ENCODE measurements at regions not wholly inside any gene's neighbourhood (a gene's known extent, or its start where the extent isn't known, plus 50 kb on each side); places are given as distances from the start of the nearest gene placed in this dataset.

DNA sequence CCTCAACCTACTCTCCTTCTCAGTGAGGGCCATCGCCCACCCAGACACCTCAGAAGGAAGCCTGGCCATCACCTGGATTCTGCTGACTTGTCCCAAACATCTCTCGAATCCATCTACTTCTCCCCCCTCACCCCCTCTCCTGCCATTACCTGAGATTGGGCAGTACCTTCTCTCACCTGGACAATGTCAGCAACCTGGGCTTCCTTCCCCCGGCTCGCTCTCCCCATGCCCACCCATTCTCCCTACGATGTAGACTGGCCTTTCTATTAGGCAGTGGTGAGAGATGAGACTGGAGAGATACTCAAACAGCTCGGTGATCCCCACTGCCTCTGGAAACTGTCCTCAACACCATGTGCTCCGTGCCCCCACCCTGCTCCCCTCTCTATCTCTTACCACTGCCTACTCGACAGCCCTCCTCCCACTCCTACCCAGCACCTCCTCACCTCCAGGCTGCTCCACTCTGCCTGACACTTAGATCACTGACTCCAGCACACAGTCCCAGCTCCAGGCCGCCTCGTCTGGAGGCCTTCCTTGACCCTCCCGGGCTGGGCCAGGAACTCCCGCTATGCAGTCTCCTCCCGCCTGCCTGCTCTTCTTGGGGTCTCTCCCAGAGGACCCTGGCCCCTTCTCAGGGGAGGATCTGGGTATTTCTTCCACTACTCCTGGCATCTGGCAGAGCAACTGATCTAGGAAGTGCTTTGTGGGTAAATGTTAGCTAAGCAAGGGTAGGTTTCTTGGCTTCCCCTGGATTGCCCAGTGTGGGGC lies 235.8 kb upstream of the NLRP1 start:
- no peak for DNase-seq (ENCODE audit: low read depth, low spot score)

DNA sequence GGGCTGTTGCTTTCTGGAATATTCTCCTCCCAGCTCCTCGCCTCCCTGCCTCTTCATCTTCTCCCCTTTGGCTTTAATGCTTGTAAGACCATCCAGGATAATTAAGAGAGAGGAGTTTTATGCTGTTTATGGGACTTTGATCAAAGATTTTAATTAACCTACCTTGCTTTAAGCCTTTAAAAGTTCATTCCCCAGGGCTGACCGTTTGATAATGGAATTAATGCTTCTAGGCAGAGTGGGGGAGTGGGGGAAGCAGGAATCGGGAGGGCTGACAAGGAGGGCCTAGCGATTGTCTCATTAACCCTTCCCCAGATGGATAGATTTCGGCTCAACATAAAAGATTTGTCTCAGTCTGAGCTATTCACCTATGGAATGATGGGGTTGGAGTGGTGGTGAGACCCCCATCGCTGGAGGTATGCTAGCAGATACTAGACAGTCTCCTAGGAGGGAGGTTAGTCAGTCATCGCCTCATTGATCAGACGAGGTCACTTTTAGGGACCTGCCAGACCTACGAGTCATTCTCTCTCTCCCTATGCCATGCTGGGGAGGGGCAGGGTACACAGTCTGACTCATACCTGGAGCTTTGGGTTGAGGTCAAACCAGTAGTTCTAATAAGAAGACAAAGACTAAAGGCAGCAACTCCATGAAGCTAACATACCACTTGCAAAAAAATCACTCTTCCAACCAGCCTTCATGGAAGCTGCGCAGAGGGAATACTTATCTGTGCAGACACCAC lies 236.6 kb upstream of the NLRP1 start:
- peak; percentile 16 for DNase-seq (ENCODE audit: low read depth, low spot score)

DNA sequence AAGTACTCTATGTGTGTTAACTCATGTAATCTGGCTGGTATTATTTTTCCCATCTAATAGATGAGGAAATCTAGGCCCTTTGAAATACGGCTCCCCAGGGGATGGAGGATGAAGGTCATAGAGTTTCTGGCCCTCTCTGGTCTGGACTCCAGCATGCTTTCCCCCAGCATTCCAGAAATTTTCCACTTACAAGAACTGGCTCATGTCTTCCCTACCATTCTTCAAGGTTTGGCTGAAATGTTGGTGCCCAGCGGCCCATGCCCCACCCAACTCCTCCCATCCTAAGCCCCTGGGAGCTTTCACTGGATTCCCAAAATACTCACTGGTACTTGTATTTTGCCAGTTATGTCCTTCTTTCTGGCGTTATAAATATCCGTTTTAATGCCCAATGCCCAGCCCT lies 237.5 kb upstream of the NLRP1 start:
- DNase-seq (ENCODE audit: low read depth, low spot score), result no peak

DNA sequence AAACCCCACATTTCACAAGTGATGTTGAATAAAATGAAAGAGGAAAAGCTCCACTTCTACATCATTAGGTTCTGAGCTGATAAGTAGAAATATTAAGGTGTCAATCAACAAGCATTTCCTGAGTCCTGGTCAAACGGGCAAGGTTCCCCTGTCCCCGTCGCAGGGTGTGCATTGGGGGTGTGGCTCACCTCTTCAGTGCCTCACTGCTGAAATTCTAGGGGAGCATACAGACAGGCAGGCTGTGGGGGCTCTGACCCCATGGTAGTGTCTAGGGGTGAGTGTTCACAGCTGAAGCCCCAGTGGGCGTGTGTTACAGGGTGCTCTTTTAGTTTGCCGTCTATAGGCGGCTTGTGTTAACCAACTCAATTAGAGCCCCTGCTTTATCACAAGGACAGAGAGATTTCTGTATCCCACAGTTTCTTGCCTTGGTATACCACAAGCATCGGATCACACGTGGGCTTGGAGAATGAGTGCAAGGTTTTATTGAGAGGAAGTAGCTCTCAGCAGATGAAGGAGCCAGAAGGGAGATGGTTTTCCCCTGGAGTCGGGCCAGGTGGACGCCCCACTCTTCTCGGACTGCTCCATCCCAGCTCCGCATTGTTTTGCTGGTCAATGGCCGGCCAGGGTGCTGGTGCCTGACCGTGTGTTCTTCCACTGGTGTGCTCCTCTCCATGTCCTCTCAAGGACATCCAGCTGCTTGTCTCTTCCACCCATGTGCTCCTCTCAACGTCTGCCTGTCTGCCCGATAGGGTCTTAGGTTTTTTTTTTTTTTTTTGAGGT lies 238.2 kb upstream of the NLRP1 start:
- no peak for DNase-seq (ENCODE audit: low read depth, low spot score)

DNA sequence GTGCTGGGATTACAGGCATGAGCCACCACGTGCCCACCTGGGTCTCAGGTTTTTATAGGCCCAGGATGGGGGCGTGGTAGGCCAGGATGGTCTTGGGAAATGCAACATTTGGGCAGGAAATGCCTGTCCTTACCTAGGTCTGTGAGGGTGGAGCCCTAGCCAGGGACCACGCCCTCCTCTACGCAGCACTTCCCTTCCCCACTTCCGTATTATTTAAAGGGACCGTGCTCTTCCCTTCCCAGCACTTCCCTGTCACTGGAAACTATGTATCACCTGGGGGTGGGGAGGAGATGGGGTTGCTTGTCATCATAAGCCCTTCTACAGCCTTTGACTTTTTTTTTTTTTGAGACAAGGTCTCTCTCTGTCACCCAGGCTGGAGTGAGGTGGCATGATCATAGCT lies 238.9 kb upstream of the NLRP1 start:
- DNase-seq (ENCODE audit: low read depth, low spot score), result no peak

DNA sequence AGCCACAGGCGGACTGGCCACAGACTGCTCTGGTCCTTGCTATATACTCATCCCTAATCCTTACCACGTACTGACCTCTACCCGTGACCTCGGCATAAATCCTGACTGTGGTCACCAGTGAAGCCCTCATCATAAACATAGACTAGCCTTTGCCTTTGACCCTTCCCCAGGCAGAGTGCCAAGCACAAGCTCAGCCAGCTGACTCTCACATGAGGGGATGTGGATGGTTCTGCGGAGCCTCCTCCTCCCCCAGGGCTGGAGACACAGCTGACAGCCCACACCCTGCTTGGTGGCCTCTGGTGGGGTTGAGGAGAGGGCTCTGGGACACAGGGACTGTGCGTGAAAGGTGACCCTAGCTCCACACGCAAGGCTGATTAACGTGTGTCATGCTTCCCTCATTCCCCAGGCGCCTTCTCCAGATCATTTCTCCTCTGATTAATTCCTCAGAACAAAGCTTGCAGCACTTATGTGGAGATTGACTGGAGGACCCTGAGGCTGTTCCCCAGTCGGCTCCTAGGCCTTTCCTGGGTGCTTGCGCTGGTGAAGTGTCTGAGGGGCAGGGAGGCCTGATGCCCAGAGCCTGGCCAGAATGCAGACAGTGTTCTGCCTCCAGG lies 241.5 kb upstream of the NLRP1 start:
- DNase-seq (ENCODE audit: low read depth, low spot score), result peak; percentile 9

DNA sequence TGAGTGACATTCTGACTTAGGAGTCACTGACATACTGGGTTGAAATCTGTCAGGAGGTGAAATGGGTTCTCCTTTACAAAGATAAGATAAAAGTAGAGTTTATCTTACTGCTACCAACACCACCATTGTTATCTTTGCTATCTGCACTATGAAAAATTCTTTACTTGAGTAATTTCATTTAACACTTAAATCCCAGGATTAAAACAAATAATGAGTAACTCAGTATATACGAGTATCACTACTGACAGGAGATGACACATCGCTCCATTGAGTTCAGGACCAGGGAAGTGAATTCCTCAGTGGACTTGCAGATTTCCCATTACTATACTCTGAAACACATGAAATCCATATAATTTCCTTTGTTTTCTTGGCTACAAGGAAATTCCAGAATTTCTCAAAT lies 242.1 kb upstream of the NLRP1 start:
- no peak for DNase-seq (ENCODE audit: low read depth, low spot score)

DNA sequence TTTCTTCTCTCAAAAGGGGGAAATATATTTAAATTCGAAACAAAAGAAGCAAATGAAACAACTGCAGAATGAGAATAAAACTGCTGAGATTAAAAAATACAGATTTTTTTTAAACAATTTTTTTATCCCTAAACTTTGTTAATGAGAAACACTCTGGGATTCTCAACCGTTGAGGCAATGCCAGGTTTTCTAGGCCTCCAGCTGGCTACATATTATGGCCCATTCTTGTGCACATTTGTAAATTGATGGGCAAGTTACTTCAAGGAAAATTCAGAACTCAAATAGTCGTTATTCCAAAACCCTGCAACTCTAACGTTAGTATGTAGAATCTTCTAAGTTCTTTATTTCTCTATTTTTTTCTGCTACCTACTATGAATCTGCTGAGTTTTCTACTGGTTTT lies 239.3 kb upstream of the WSCD1 start:
- DNase-seq (ENCODE audit: low read depth, low spot score), result no peak

DNA sequence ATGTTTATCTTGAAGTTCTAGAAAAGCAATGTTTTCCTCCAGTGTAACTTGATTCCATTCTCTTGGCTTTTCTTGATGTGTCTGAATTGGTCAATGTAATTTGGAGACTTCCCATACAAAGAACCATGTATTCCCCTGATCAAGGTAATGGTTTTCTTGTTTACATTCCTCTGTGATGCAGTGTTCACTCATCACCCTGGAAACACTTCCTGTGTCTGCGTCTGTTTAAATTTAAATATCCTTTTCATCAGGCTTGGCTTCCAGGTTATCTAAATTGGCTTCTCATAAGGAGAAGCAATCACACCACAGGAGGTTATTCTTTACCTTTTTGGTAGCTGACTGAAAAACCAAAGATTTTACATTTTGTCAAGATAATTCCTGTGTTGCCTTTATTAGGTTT lies 237.3 kb upstream of the WSCD1 start:
- peak; percentile 73 for DNase-seq (ENCODE audit: low read depth, low spot score)

DNA sequence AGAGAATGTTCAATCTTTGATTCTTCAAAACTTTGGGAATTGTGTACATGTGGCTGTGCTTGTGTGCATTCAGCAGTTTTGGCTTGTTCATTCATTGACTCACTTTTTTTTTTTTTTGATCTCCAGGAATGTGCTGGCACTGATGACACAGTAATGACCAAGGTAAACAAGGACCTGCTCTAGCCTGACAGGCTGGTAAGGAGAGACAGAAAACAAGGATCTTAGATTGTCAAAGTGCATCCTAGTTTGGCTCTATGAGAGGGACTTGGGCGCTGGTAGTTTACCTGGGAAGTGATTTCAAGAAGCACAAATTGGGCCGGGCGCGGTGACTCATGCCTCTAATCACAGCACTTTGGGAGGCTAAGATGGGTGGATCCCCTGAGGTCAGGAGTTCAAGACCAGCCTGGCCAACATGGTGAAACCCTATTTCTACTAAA lies 233.1 kb upstream of the WSCD1 start:
- peak; percentile 76 for DNase-seq (ENCODE audit: low read depth, low spot score)

DNA sequence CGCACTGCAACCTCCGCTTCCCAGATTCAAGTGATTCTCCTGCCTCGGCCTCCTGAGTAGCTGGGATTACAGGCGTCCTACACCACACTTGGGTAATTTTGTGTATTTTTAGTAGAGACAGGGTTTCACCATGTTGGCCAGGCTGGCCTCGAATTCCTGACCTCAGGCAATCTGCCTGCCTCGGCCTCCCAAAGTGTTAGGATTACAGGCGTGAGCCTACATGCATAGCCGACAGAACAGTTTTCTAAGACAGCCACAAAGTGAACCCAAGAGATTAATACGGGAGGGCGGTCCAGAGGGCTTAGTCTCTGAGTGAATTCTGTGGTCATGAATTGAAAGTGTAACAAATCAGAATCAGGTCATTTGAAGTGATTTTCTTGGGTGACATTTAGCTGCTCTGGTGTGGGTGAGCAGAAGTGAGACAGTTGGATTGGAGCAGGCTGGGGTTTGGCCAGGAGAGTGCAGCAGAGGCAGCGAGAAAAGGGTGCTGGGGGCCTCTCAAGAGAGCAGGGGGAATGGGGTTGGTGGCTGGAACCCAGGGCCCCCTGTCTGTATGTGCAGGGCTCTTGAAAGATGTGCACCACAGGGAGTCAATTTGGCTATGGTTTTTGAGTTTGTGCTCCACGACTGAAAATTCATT lies 231.4 kb upstream of the WSCD1 start:
- DNase-seq (ENCODE audit: low read depth, low spot score), result no peak

DNA sequence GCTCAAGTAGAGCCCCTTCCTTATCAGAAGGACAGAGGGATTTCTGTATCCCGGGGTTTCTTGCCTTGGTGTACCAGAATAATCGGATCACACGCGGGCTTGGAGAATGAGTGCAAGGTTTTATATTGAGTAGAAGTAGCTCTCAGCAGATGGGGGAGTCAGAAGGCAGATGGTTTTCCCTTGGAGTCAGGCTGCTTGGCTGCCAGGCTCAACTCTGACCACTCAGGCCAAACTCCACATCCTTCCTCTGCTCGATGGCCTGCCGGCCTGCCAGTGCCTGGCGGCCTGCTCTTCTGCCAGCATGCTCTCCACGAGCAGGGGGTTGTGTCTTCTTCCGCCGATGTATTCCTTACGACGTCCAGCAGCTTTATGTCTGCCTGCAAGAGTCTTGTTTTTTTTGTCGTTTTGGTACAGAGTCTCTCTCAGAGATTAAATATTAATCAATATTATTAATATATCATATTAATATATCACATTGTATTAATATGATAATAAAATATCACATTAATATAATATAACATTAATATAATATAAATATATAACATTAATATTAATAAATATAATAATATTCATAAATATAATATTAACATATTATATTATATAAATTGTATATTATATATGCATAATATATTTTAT lies 229.2 kb upstream of the WSCD1 start:
- no peak for DNase-seq (ENCODE audit: low read depth, low spot score)

DNA sequence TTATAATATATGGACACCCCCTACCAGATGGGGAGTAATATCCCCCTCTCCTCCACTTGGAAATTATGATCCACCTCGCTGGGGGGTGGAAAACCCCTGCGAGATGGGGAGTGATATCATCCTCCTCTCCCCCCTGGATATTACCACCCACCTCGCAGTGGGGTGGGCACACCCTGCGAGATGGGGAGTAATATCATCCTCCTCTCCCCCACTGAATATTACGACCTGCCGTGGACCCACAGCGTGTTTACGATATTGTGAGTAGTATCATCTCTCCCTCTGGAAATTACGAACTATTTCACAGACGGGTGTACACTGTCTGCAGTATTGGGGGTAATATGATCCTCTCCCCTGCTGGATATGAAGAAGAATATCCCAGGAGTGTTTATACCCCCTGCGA lies 228.3 kb upstream of the WSCD1 start:
- no peak for DNase-seq (ENCODE audit: low read depth, low spot score)

DNA sequence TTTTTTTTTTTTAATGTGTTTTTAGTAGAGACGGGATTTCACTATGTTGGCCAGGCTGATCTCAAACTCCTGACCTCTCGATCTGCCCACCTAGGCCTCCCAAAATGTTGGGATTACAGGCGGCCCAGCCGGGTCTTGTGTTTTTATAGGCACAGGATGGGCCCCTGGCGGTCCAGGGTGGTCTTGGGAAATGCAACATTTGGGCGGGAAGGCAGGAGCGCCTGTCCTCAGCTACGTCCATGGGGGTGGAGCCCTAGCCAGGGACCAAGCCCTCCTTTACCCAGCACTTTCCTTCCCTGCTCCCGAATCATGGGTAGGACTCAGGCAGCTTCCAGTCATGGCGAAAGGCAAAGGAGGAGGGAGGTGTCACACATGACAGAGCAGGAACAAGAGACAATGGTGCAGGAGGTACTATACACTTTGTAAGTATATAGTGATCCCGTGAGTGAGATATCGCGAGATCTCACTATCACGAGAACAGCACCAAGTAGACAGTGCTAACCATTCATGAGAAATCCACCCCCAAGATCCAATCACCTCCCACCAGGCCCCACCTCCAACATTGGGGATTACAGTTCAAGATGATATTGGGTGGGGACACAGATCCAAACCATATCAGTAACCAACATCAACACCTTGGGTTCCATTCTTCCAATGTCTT lies 226.7 kb upstream of the WSCD1 start:
- no peak for DNase-seq (ENCODE audit: low read depth, low spot score)

DNA sequence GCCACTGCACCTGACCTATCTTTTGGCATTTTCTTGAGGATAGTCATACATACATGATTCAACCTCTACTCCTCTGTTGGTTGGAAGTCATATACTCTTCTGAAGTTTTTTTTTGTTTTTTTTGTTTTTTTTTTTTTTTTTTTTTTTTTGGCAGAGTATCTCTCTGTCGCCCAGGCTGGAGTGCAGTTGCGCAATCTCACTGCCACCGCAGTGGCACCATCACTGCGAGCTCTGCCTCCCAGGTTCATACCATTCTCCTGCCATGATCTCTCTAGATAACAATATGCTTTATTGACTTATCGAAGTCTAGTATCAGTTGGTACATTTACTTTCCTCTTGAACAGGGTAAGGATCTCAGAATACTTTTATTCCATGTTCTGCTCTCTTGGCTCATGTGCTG lies 224.2 kb upstream of the WSCD1 start:
- no peak for DNase-seq (ENCODE audit: low read depth, low spot score)

DNA sequence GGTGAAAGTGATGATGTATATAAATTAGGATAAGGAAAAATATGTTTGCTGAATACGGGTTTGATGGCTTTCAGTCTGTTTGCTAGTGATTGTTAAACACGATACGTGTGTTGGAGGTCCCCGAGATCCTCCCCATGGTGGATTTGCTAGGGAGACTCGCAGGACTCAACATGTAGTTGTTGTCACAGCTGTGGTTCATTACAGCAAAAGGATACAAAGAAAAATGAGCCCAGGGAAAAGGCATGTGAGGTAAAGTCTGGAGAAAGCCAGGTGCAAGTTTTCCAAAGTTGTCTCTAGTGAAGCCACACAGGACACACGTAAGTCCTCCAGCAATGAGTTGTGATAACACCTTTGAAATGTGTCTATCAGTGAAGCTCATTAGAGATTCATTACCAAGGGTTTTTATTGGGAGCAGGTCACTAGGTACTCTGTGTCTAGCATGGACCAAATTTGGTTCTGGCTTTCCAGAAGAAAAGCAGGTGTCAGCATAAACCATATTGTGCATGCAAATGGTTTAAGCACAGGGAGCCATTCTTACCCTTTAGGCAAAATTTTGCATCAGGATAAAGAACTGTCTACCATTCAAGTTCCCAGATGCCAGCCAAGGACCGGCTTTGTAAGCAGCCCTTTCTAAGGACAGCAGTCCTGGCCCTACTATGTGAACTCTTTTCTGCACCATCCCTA lies 215.2 kb upstream of the WSCD1 start:
- no peak for DNase-seq (ENCODE audit: low read depth, low spot score)

DNA sequence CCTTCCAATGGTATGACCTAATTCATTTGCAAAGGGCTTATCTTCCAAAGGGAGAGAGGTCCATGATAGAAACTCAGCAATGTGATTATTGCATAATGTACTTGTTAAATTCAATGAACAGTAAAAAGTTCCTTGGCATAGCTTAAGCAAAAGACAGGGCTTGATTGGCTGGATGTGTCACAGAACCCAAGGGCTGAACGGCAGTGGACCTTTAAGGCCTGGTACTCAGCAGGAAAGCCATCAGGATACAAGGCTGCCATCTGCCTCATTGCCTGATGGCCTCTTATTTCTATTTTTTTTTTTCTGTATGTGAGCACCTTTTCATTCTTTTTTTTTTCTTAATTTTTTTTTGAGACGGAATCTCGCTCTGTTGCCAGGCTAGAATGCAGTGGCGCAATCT lies 208.9 kb upstream of the WSCD1 start:
- no peak for DNase-seq (ENCODE audit: low read depth, low spot score)

DNA sequence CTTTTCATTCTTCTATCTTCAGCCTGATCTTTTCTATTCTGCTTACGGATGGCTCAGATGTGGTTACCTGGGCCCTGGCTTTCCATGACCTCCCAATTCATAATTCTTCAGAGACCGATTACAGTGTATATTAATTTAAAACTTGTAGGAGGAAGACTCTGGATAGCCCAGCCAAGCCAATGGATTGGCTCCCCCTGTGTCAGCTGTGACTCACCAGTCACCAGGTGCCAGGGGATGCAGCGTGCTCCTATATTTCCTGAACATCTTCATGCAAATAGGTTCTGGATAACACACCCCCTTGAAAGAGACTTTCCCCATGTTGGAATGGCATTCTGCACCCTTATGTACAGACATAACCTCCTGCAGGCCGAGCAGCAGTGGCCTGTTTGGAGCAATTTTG lies 208.3 kb upstream of the WSCD1 start:
- DNase-seq (ENCODE audit: low read depth, low spot score), result no peak

DNA sequence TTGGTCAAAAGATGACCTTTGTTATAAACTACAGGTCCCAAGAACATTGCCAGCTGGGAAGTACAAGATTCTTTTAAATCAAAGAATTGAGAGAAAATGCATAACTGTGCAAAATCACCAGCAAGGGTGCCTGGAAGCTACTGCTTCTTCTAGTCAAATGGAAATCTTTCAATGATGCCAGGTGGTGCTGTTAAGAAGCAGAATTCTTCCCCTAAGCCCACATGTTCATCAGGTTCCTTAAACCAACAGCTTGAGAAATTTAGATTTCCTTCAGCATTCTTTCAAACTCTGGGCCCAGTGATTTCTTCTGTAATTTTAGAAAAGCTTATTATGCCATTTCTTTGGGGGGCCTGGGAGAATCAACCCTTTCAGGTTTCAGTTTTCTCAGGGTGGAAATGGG lies 207.8 kb upstream of the WSCD1 start:
- no peak for DNase-seq (ENCODE audit: low read depth, low spot score)

Measured in astrocyte of the hippocampus (primary cell).